Esophagus muscularis mucosa (tissue), 4 donors: ENCODE measurements at regions not wholly inside any gene's neighbourhood (a gene's known extent, or its start where the extent isn't known, plus 50 kb on each side); places are given as distances from the start of the nearest gene placed in this dataset.

Source experiments
- CTCF ChIP-seq, 3 experiments: fragments of 200-600 bp in 2 of 3; fragments of 450-650 bp in 1 of 3; sonication (generic) in 2 of 3; IDR thresholded peaks; one replicate each; pipeline ENCODE4 v1.5.1; 2017 to 2019; ENCODE audit warnings: antibody characterized with exemption in 3 of 3, mild to moderate bottlenecking in 2 of 3, moderate library complexity in 1 of 3
- EP300 ChIP-seq: sonication (generic); formaldehyde crosslinking; IDR thresholded peaks from one replicate; pipeline ENCODE4 v1.6.1; 2017; ENCODE audit warnings: antibody characterized with exemption
- POLR2A ChIP-seq: fragments of 450-650 bp; IDR thresholded peaks from one replicate; pipeline ENCODE4 v1.6.1; 2017; ENCODE audit warnings: antibody characterized with exemption, moderate library complexity, mild to moderate bottlenecking, low read depth
- POLR2AphosphoS5 ChIP-seq, 2 donors: sonication (generic); formaldehyde crosslinking; IDR thresholded peaks; one replicate each; pipeline ENCODE4 v1.6.1; 2017; ENCODE audit warnings: antibody characterized with exemption in 2 of 2

- TF ChIP-seq EP300 (no peak), CTCF (IDR thresholded peaks at IDR 0.05) (no peak), POLR2A (no peak), POLR2AphosphoS5 (IDR thresholded peaks at IDR 0.05) (no peak)
Observed at GRCh38 chr1:67482733-67483482, 52.7 kb upstream of the SERBP1 start.
